ENCODE measurements at regions not wholly inside any gene's neighbourhood (a gene's known extent, or its start where the extent isn't known, plus 50 kb on each side); places are given as distances from the start of the nearest gene placed in this dataset.
A peak's percentile ranks its signal among the peaks of the same experiment; 100 is the strongest.

- TF ChIP-seq BHLHE40 (IDR thresholded peaks at IDR 0.05; ENCODE audit: low read depth, low read length) (no peak), POLR2A (IDR thresholded peaks at IDR 0.05; ENCODE audit: low read depth, low read length) (no peak), MAZ (IDR thresholded peaks at IDR 0.05; ENCODE audit: borderline replicate concordance, low read depth, low read length) (no peak), MAFK (IDR thresholded peaks at IDR 0.05; ENCODE audit: low read depth, low read length) (no peak), CHD1 (IDR thresholded peaks at IDR 0.05; ENCODE audit: low read depth, low read length) (no peak), NFE2L2 (IDR thresholded peaks at IDR 0.05; ENCODE audit: low read depth, low read length) (no peak), USF2 (IDR thresholded peaks at IDR 0.05; ENCODE audit: low read depth, low read length) (no peak), SMC3 (IDR thresholded peaks at IDR 0.05; ENCODE audit: low read depth, low read length) (no peak), ELK1 (IDR thresholded peaks at IDR 0.05; ENCODE audit: borderline replicate concordance, low read depth, low read length) (no peak), CTCF (conservative IDR thresholded peaks at IDR 0.05; ENCODE audit: low read depth, low read length) (no peak), RCOR1 (IDR thresholded peaks at IDR 0.05; ENCODE audit: insufficient replicate concordance, low read length) (no peak), MXI1 (IDR thresholded peaks at IDR 0.05; ENCODE audit: borderline replicate concordance, low read depth, low read length) (no peak), FOS (IDR thresholded peaks at IDR 0.05; ENCODE audit: low read depth, low read length) (no peak), RAD21 (IDR thresholded peaks at IDR 0.05; ENCODE audit: low read length) (no peak)
- peaks cover 5% of the 10 kb centered on the region; the same call in 1 of the 2 replicates for H3K4me1 ChIP-seq (ENCODE audit: control insufficient read depth, insufficient read depth, low read length)
- intact Hi-C loops (cut with micrococcal nuclease): no loop called here
- no peak overlapping the region for H3K9ac ChIP-seq (ENCODE audit: low read depth, low read length)
- no peak overlapping the region for H2BK5ac ChIP-seq (ENCODE audit: low read depth, low read length, poor library complexity, severe bottlenecking)
- no CpG with 5 or more reads among the region's 1 CpG for WGBS, 2 experiments (ENCODE audit: extremely low coverage in 2 of 2, insufficient read length in 1 of 2)
- ChIA-PET POLR2A (ENCODE audit: unreplicated experiment) (no interaction called here), CTCF (interaction anchor here (1.0 kb wide), 1 partner anchor 16 kb away, joined by 5 read pairs; no protein-coding TSS in a partner anchor)
- no peak overlapping the region for H3K14ac ChIP-seq (replicated peaks; ENCODE audit: low read depth, low read length)
- in situ Hi-C loops (cut with MboI; ENCODE audit: low sequenced_read_pairs): no loop called here
- no peaks in the 10 kb centered on the region; a peak in 1 of 4 replicates for H3K79me1 ChIP-seq (ENCODE audit: low read depth in 1 of 2, low read length in 2 of 2)
- H4K91ac ChIP-seq (ENCODE audit: insufficient read depth, low read depth, low read length): no peak overlapping the region
- no TSS peak for BruUV-seq (replicated peaks)
- peak overlapping the region; percentile 42; the same call in 1 of the 2 replicates for H3K4me2 ChIP-seq (ENCODE audit: low read depth, low read length)
- no peak overlapping the region; the same call in 1 of the 2 replicates for H4K5ac ChIP-seq (ENCODE audit: low read depth, low read length)
- H2AFZ ChIP-seq (replicated peaks; ENCODE audit: low read length, poor library complexity): no peak overlapping the region
- peak overlapping the region; percentile 46; the same call in 1 of the 2 replicates for H3K18ac ChIP-seq (ENCODE audit: low read depth, low read length)
- no peak overlapping the region for H2AK9ac ChIP-seq (replicated peaks; ENCODE audit: low read depth, low read length, poor library complexity)
- H3K36me3 ChIP-seq (ENCODE audit: control insufficient read depth, insufficient read depth, low read length): no peaks in the 10 kb centered on the region
- no peak overlapping the region for H3K56ac ChIP-seq (ENCODE audit: extremely low read depth, insufficient read depth, low read length)
- dilution Hi-C loops (cut with HindIII; ENCODE audit: low sequenced_read_pairs, unreplicated experiment): no loop called here
- H2BK20ac ChIP-seq (ENCODE audit: low read depth, low read length): no peak overlapping the region
- H3K23ac ChIP-seq (ENCODE audit: low read depth, low read length): no peak overlapping the region
- H3K4ac ChIP-seq (ENCODE audit: low read depth, low read length): no peak overlapping the region
- no peak overlapping the region for H4K8ac ChIP-seq (ENCODE audit: low read depth in 2 of 2, low read length in 2 of 2)
- no peaks in the 10 kb centered on the region for H3K27me3 ChIP-seq (ENCODE audit: control insufficient read depth, insufficient read depth, low read length)
- ATAC-seq (ENCODE audit: low read depth) (no peak; the same call in 1 of the 2 replicates), DNase-seq (peak; percentile 50)
- H4K20me1 ChIP-seq (ENCODE audit: insufficient read depth, low read length): no peaks in the 10 kb centered on the region
- H2BK120ac ChIP-seq (ENCODE audit: low read depth, low read length): peak overlapping the region; percentile 8; the same call in 1 of the 2 replicates
- no peaks in the 10 kb centered on the region for H3K9me1 ChIP-seq (ENCODE audit: insufficient read depth, low read length)
- no peaks in the 10 kb centered on the region for H3K9me3 ChIP-seq (ENCODE audit: control insufficient read depth, insufficient read depth, low read length)
- no peak overlapping the region for H2BK15ac ChIP-seq (ENCODE audit: low read depth, low read length)
- H2AK5ac ChIP-seq (ENCODE audit: low read depth, low read length): no peak overlapping the region
- H3K4me3 ChIP-seq (ENCODE audit: insufficient read depth, low read depth, low read length): no peak overlapping the region
- no peak overlapping the region for H3K27ac ChIP-seq (ENCODE audit: insufficient read depth, low read length)
Measured at GRCh38 chr6:72564231-72564630, 57.6 kb upstream of the KCNQ5 start.
